ENCODE measurements at regions not wholly inside any gene's neighbourhood (a gene's known extent, or its start where the extent isn't known, plus 50 kb on each side); places are given as distances from the start of the nearest gene placed in this dataset.
"Not testable (repeated sequence)": the region's sequence is repeated elsewhere in the genome, so short reads cannot be mapped to it uniquely, and the experiment has no call there.

- ChIA-PET CTCF (ENCODE audit: low intra/inter-chr PET ratio) (no interaction called here), POLR2A (no interaction called here)
- Histone ChIP-seq H3K27me3 (ENCODE audit: control insufficient read depth in 2 of 2, insufficient read depth in 2 of 2, low read length in 2 of 2) (no peaks in the 10 kb centered on the region), H3K9me1 (ENCODE audit: control insufficient read depth, insufficient read depth, low read length) (no peaks in the 10 kb centered on the region), H3K4me1 (replicated peaks in 1 of 2; ENCODE audit: control insufficient read depth in 2 of 2, insufficient read depth in 2 of 2, low read length in 2 of 2) (peaks cover 7 to 22% of the 10 kb centered on the region in 2 experiments; a peak in 4 of 5 replicates), H3K27ac (ENCODE audit: extremely low read depth, low read depth, low read length) (no peak overlapping the region), H3K36me3 (ENCODE audit: control insufficient read depth, insufficient read depth, low read length) (no peaks in the 10 kb centered on the region), H3K79me2 (ENCODE audit: control insufficient read depth, insufficient read depth, low read length) (peaks cover 3% of the 10 kb centered on the region; the same call in 1 of the 3 replicates), H3K4me2 (ENCODE audit: insufficient read depth, low read length) (peak overlapping the region; percentile 56), H4K20me1 (replicated peaks; ENCODE audit: control insufficient read depth, insufficient read depth, low read length) (no peaks in the 10 kb centered on the region), H3K9ac (ENCODE audit: insufficient read depth in 1 of 2, low read depth in 2 of 2, low read length in 2 of 2) (peak overlapping the region in 1 of 2 experiments; percentile 82; a peak in 2 of 4 replicates), H3K4me3 (peak overlapping the region; percentile 34), H3K9me3 (replicated peaks; ENCODE audit: control insufficient read depth, insufficient read depth, low read depth, low read length) (peaks cover 3% of the 10 kb centered on the region; the same call in 1 of the 2 replicates), H2AFZ (ENCODE audit: low read depth, low read length) (0 out of 2 replicates have a peak overlapping the region, but pooled peaks have one; percentile 14)
- ATAC-seq (peak; percentile 71), FAIRE-seq (no peak), DNase-seq (ENCODE audit: extremely low read depth in 1 of 4, low spot score in 3 of 4) (peak in 1 of 4 experiments; percentile 32)
- BruUV-seq (replicated peaks) = no TSS peak
- intact Hi-C loops (cut with micrococcal nuclease) (no loop called here), in situ Hi-C loops (cut with MboI) (loop anchor here (5.0 kb wide), 2 partner anchors 757 to 933 kb away; no protein-coding TSS in a partner anchor)
- TF ChIP-seq RBFOX2 (IDR thresholded peaks at IDR 0.05; ENCODE audit: low read depth, low read length) (0 out of 2 replicates have a peak, but pooled peaks have one; percentile 4), SUPT5H (IDR thresholded peaks at IDR 0.05) (no peak), POU5F1 (IDR thresholded peaks at IDR 0.05; ENCODE audit: borderline replicate concordance, low read depth, low read length, partially characterized antibody) (no peak), CEBPG (CRISPR knock-in tag; IDR thresholded peaks at IDR 0.05) (no peak), CEBPG (tag; conservative IDR thresholded peaks at IDR 0.05 in 1 of 2, IDR thresholded peaks at IDR 0.05 in 1 of 2) (no peak)
- WGBS (ENCODE audit: insufficient coverage, low coverage, missing lambda C conversion rate) = 36% methylated on average over 24 of the region's 24 CpGs
These were observed 1378.6 kb upstream of the DEFB115 start for GRCh38 chr20:29878777-29879442.

GRCh38 chr20:29881107-29881506 is 1376.4 kb upstream of the DEFB115 start:
- in situ Hi-C loops (cut with MboI); H3K9me1 ChIP-seq (ENCODE audit: control insufficient read depth, insufficient read depth, low read length): not testable (repeated sequence)
- WGBS (ENCODE audit: insufficient coverage, low coverage, missing lambda C conversion rate) = 93% methylated on average over 1 of the region's 1 CpG

More at GRCh38 chr20:29881107-29881506, 1376.4 kb upstream of the DEFB115 start:
- DNase-seq (ENCODE audit: extremely low read depth in 1 of 4, low spot score in 3 of 4) = peak in 1 of 4 experiments; percentile 16
- H3K9me3 ChIP-seq (replicated peaks; ENCODE audit: control insufficient read depth, insufficient read depth, low read depth, low read length); H3K36me3 ChIP-seq (ENCODE audit: control insufficient read depth, insufficient read depth, low read length); FAIRE-seq; H3K4me3 ChIP-seq; H3K4me2 ChIP-seq (ENCODE audit: insufficient read depth, low read length); CTCF ChIA-PET (ENCODE audit: low intra/inter-chr PET ratio); intact Hi-C loops (cut with micrococcal nuclease); H4K20me1 ChIP-seq (replicated peaks; ENCODE audit: control insufficient read depth, insufficient read depth, low read length); H3K9ac ChIP-seq (ENCODE audit: insufficient read depth in 1 of 2, low read depth in 2 of 2, low read length in 2 of 2); ATAC-seq; H3K79me2 ChIP-seq (ENCODE audit: control insufficient read depth, insufficient read depth, low read length); BruUV-seq (replicated peaks); H2AFZ ChIP-seq (ENCODE audit: low read depth, low read length); H3K27ac ChIP-seq (ENCODE audit: extremely low read depth, low read depth, low read length); POLR2A ChIA-PET; H3K27me3 ChIP-seq (ENCODE audit: control insufficient read depth in 2 of 2, insufficient read depth in 2 of 2, low read length in 2 of 2): not testable (repeated sequence)
- H3K4me1 ChIP-seq (replicated peaks in 1 of 2; ENCODE audit: control insufficient read depth in 2 of 2, insufficient read depth in 2 of 2, low read length in 2 of 2) = peaks cover 10 to 11% of the 10 kb centered on the region in 2 experiments; a peak in 4 of 5 replicates
